ENCODE measurements at regions not wholly inside any gene's neighbourhood (a gene's known extent, or its start where the extent isn't known, plus 50 kb on each side); places are given as distances from the start of the nearest gene placed in this dataset.

DNA sequence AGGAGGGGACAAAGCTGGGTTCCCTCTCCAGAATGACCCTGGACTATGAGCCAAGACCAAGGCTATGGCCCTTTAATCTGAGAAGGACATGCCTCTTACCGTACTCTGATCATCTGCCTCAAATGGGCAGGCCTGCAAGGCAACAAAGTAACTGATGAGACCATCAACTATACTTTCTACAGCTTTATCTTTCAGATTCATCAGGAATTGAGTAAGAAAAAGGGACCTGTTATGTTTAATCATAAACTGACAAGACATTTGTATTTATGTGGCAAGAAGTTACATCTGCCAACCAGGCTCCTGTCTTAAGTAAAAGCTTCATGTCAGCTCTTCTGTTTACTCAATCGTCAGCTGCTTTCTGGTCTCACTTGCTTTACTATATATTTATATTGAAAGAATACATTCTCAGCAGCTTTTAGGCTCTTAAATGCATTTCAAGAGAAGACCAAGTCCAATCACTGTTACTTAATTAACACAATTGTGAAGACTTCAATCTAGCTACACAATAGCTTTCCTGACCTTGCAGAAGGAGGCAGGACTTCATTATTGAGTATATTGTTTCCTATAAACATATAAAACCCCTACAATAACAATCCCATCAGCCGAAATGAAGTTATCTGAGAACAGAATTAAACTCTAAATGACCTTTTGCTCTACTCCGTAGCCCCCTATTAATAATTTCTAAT, 163.8 kb downstream of the ETAA1 start:
- Mint-ChIP-seq H3K9me3 (peaks cover 0 to 5% of the 10 kb centered on the region in 2 donors), H3K27ac (no peak overlapping the region), H3K36me3 (no peaks in the 10 kb centered on the region)
- DNase-seq (ENCODE audit: low spot score in 2 of 2) (no peak), ATAC-seq (no peak)

DNA sequence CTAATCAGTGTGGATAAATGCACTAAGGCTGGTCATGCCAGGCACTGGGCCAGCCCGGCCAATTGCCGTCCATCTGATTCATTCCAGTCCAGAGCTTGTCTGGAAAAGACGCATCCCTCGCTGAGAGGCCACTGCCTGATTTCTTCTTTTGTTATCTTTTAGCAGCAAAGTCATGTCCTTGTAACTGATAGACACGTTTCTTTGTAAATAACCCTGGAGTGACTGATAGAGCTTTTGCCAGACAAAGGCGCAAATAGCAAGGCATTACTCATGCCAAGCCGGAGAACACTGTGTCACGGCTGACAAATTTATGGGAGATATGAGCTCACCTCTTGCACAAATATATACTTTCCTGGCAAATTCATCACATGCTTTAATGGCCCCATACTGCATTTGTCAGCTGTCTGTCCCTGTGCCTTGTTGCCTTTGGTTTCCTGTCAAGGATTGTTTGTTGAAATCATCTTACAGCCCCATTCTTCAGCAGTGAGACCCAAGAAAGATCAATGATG, 164.4 kb downstream of the ETAA1 start:
- no peak for DNase-seq (ENCODE audit: low spot score in 2 of 2)
- no peak overlapping the region for H3K27ac Mint-ChIP-seq
- H3K9me3 Mint-ChIP-seq, result peaks cover 1 to 5% of the 10 kb centered on the region in 2 donors
- no peaks in the 10 kb centered on the region for H3K36me3 Mint-ChIP-seq
- ATAC-seq, result no peak

DNA sequence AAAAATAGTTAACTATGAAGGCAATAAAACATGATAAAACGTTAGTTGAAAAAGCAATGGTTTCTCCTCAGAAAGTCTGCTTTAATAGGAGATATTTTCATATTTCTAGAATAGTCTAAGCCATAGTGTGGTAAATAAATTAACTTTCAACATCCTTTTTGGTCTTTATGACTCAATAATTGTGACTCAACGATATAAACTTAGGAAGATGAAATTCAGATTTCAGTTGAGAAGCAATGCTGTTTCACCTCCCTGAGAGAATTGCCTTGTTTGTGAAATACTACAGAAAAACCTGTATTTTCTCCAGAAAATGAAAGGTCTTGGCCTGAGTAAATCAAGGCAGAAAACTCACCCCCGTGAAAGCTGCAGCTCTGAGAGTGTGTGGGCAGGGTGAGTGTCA, 166.9 kb downstream of the ETAA1 start:
- Mint-ChIP-seq H3K27ac (no peak overlapping the region), H3K9me3 (peaks cover 10 to 12% of the 10 kb centered on the region in 2 donors), H3K36me3 (no peaks in the 10 kb centered on the region)
- no peak for ATAC-seq
- DNase-seq (ENCODE audit: low spot score in 2 of 2), result no peak

DNA sequence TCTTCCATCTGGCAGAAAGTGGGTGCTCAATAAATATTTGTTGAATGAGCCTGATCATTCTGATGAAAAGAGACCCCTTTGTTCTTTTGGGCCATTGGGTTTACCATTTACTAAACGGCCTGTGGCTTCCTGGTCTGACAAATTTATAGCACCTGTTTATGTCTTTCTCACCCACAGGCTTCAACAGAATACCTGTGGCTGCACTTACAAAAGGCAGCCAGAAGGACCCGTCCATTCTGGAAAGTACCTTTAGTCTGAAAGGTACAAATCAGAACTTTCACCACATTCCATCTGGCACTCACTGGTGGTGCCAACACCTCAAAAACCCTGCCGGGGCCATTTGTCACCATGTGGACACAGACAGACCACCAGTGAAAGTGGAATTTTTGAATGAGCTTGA, 167.5 kb downstream of the ETAA1 start:
- no peak for DNase-seq (ENCODE audit: low spot score in 2 of 2)
- Mint-ChIP-seq H3K36me3 (no peaks in the 10 kb centered on the region), H3K27ac (no peak overlapping the region), H3K9me3 (peaks cover 10 to 12% of the 10 kb centered on the region in 2 donors)
- no peak for ATAC-seq

DNA sequence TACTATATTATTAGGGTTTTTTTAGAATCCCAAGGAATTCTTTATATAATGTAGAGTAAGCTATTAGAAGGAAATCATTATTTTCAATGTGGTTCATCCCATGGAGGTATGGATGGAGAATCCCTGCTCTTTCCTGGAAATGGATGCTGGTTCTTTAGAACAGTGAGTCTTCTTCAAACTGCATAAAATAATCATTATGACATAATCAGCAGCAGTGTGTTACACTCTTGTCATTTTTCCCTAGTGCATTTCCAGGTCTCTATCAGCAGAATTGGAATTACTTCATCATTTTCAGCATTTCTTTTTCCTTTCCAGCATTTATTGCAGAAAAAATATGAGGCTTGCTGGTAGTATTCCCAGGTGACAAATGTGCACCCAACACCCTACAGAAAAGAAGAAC, 168.1 kb downstream of the ETAA1 start:
- H3K36me3 Mint-ChIP-seq, result no peaks in the 10 kb centered on the region
- ATAC-seq (no peak), DNase-seq (ENCODE audit: low spot score in 2 of 2) (no peak)
- no peak overlapping the region for H3K27ac Mint-ChIP-seq
- H3K9me3 Mint-ChIP-seq, result peaks cover 10 to 12% of the 10 kb centered on the region in 2 donors

DNA sequence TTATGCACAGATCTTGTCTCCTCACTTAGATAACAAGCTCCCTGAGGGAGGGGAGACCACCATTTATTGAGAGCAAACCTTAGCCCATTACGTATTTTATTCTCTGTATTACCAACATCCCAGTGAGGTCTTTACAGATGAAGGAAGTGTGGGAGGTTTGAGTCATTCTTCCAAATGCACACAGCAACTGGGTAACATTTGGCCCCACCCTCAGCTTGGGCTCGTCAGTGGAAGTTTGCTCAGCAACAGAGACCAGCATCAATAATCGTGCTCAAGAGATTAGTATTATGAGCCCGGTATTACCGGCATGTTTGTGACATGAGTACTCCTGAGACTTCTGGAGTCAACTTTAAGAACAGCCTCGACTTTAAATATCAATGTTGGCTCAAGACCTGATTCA, 168.6 kb downstream of the ETAA1 start:
- DNase-seq (ENCODE audit: low spot score in 2 of 2) (no peak), ATAC-seq (no peak)
- Mint-ChIP-seq H3K36me3 (no peaks in the 10 kb centered on the region), H3K9me3 (peaks cover 10 to 12% of the 10 kb centered on the region in 2 donors), H3K27ac (no peak overlapping the region)

DNA sequence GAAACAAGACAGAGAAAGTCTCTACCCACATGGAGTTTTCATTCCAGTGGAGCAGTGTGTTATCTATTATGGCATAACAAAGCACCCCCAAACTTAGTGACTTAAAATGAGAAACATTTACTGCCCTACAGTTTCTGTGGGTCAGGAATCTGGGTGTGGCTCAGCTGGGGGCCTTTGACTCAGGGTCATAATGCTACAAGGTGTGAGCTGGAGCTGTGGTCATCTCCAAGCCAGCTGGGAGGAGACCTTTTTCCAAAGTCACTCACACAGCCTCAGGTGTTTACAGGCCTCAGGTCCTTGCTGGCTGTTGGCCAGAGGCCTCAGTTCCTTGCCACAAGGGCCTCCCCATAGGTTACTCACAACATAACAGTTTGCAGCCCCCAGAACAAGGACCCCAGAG, 169.2 kb downstream of the ETAA1 start:
- Mint-ChIP-seq H3K27ac (no peak overlapping the region), H3K36me3 (no peaks in the 10 kb centered on the region), H3K9me3 (peaks cover 10 to 12% of the 10 kb centered on the region in 2 donors)
- DNase-seq (ENCODE audit: low spot score in 2 of 2), result no peak
- ATAC-seq, result no peak

DNA sequence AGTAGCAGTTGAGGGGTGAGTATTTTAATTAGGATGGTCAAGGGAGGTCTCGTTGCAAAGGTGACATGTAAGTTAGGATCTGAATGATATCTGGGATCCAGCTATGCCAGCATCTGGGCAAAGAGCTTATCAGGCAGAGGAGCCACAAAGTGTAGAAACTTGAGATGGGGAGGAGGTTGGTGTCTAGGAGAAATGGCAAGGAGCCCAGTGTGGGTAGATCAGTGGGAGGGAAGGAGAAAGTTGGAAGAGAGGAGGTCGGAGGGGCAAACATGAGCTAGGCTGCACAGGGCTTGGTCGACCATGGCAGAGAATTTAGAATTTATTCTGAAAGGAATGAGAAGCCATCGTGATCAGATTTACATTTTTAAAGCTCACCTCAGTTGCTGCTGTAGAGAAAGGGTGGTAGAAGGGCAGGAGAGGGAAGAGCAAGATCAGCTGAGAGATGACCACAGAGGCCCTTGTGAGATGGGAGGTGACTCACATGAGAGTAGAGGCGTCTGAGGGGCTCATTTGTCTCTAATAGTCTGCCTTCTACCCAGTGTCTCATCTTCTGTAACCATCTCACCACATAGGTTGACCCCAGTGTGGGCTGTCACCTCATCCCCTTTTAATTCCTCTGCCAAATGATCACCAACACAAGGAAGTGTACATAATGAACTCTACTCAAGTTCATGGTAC, 170.0 kb downstream of the ETAA1 start:
- no peak for DNase-seq (ENCODE audit: low spot score in 2 of 2)
- ATAC-seq, result no peak
- Mint-ChIP-seq H3K9me3 (peaks cover 10 to 12% of the 10 kb centered on the region in 2 donors), H3K27ac (no peak overlapping the region), H3K36me3 (no peaks in the 10 kb centered on the region)

DNA sequence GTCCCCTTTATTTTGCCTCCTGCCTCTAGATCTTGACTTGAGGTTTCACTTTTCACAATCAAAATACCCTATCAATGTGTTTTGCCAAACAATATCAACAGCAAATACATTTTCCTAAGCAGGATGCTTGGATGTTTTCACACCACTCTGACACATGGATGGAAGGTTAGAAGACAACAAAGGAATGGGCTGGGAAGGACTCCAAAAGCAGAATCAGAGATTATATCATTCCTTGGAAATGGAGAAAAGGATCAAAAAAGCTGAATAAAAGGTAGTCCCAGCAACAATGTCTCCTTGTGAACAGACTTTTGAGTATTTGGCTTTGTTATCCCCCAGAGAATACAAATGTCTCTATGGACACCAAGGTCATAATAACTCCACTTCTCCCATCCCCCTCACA, 170.8 kb downstream of the ETAA1 start:
- DNase-seq (ENCODE audit: low spot score in 2 of 2) (no peak), ATAC-seq (no peak)
- H3K36me3 Mint-ChIP-seq, result no peaks in the 10 kb centered on the region
- no peak overlapping the region for H3K27ac Mint-ChIP-seq
- peaks cover 9 to 10% of the 10 kb centered on the region in 2 donors for H3K9me3 Mint-ChIP-seq

DNA sequence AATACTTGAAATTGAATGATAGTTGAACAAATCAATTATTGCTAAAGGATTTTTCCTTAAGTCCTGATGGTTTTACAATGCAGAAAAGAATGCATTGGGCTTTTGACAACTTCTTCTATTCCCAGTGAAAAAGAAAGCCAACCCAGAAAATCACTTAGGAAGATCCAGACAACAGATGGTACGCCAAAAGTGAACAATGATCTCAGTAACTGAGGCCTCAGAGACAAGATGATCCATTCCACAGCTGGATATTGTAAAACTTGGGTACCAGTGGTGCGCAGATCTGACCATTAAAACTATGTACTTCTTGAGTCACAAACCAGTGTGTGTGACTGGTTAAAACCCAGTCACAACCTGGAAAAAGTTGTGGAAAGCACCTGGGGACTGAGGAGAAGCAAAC, 173.5 kb downstream of the ETAA1 start:
- peaks cover 8 to 10% of the 10 kb centered on the region in 2 donors for H3K9me3 Mint-ChIP-seq
- no peaks in the 10 kb centered on the region for H3K36me3 Mint-ChIP-seq
- ATAC-seq, result no peak
- no peak for DNase-seq (ENCODE audit: low spot score in 2 of 2)
- no peak overlapping the region for H3K27ac Mint-ChIP-seq

DNA sequence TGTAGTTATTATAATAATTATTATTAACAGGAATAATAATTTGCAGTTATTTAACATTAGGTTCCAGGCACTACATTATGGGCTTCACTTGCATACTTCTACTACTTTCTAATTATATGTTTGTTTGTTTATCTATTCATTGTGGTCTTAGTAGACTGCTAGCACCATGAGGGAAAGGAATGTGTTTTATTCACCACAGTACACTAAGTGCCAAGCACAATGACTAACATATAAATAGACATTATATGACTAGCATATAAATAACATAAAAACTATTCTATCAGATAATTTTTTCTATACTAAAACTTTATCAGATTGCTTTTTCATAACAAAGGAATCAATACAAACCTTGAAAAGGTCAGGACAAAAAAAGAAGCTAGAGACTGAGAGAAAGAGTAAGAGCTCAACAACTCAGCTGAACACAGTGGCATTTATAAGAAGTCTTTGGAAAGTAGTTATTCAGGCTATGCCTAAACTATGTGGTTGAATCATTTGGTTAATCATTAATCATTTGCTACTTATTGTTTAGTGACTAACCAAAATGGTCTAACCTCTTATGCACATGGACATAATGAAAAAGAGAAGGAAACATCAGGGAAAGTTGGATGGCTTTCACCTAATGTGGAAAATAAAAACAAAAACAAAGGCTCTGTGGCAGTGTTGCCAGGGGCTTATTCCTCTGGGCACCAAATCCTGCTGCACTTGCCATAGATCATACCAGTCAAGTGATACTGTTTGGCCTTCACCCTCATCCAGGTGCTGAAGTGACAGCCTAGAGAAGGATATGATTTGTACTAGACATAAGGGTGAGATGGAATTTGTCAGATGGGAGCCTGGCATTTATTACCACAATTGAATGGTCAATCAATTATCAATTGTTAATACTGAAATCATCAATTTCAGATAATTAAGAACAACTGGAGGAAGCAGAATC, 174.9 kb downstream of the ETAA1 start:
- no peaks in the 10 kb centered on the region for H3K36me3 Mint-ChIP-seq
- H3K27ac Mint-ChIP-seq, result no peak overlapping the region
- peaks cover 3 to 6% of the 10 kb centered on the region in 2 donors for H3K9me3 Mint-ChIP-seq
- DNase-seq (ENCODE audit: low spot score in 2 of 2) (no peak), ATAC-seq (no peak)

DNA sequence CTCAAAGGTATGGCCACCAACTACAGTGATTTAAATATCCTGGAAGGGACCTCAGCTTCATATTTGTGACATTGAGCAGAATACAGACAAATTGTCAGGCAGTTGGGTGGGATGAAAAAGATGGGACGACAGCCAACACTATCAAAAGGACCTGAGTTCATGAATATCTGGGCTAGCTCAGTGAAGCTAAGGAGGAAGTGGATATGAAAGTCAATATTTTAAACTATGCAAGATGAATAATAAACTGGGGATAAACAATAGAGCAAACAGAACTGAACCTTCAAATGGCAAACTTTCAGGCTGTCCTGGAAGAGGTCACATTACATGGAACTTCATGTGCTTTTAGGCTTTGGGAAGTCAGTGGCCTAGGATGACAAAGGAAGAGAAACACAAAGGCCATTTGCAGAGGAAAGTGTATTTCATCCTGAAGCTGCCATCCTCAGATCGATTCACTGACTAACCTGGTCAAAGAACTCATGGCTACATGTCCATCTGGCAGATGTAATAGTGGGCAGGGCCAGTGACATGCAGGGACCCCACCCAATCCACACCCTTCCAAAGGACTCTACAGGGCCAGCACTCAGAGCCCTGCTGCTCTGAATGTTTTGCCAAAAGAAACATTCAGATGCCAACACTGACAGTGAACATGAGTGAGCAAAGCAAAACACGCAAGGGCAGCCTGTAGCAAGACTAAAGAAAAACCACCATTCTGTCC, 175.7 kb downstream of the ETAA1 start:
- H3K9me3 Mint-ChIP-seq, result peaks cover 3 to 5% of the 10 kb centered on the region in 2 donors
- H3K27ac Mint-ChIP-seq, result no peak overlapping the region
- DNase-seq (ENCODE audit: low spot score in 2 of 2) (no peak), ATAC-seq (no peak)
- no peaks in the 10 kb centered on the region for H3K36me3 Mint-ChIP-seq

DNA sequence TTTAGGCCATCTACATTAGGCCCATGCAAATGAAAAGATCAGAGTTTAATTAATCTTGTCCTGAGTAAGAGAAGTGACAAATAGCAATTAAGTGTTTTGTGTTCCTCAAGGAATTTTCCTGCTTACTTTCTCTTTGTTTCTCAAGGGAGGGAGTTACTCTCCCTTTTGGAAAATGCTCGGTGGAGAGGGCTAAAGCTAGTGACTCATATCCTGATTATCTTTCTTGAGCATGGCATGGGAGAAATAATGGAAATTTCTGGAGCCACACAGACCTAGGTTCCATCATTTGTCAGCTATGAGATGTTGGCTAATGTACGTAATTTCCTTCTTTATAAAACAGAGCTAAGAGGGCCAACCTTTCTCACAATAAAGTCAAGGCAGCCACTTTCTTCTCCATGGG, 177.1 kb downstream of the ETAA1 start:
- H3K9me3 Mint-ChIP-seq, result peaks cover 0 to 5% of the 10 kb centered on the region in 2 donors
- no peak overlapping the region for H3K27ac Mint-ChIP-seq
- H3K36me3 Mint-ChIP-seq, result no peaks in the 10 kb centered on the region
- no peak for DNase-seq (ENCODE audit: low spot score in 2 of 2)
- no peak for ATAC-seq

DNA sequence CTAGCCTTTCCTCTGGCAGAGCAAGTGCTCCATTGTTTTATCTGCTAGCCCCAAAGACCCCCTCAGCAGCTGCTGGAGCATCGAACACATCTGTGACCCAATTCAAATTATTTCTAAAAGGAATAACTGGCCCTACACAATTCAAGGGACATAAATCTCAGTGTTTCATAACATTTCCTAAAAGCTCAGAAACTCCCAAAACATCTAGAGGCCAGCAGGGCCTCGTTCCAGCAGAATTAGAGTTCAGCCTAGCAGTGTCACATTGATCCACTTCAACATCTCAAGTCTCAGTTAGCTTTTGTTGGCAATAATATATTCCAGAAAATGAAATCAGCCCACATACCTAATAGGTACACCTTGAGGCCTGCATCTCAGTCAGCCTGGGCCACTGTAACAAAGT, 179.1 kb downstream of the ETAA1 start:
- DNase-seq (ENCODE audit: low spot score in 2 of 2), result no peak
- Mint-ChIP-seq H3K27ac (no peak overlapping the region), H3K36me3 (no peaks in the 10 kb centered on the region), H3K9me3 (peaks cover 0 to 5% of the 10 kb centered on the region in 2 donors)
- ATAC-seq, result no peak

DNA sequence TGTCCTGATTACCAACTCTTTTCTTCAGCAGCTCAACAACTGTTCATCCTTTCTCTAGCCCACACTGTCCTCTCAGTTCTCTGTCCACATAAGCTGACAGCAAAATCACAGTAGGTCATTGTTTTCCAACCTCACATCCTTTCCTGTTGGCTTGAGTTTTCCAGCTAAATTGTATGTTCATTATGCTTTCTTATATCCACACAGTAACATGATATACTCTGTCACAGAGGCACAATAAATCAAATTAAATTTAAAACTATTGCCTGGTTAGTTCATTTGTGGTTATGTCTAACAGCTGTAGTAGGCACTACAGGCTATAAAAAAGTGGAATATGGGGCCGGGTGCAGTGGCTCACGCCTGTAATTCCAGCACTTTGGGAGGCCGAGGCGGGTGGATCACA, 179.9 kb downstream of the ETAA1 start:
- no peak for DNase-seq (ENCODE audit: low spot score in 2 of 2)
- Mint-ChIP-seq H3K9me3 (peaks cover 5 to 9% of the 10 kb centered on the region in 2 donors), H3K27ac (no peak overlapping the region), H3K36me3 (peaks cover 0 to 5% of the 10 kb centered on the region in 2 donors)
- ATAC-seq, result no peak

DNA sequence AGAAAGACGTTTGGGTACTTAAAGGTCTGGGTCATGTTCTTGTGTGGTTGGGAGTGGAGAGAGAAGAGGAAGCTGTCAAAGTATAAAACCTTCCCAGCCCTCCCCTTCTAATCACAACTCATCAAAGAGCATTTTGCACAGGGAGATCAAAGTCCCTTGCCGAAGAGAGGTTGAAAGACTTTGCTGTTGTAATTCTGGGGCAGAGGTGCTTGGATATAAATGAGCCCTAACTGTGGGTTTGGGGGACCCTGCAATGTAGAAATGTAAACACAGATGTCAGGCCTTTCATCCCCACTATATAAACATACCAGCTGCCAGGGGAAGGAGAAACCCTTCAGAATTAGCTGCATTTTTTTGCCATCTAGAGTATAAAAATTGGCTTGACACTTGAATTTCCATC, 182.1 kb downstream of the ETAA1 start:
- DNase-seq (ENCODE audit: low spot score in 2 of 2) (no peak), ATAC-seq (no peak)
- Mint-ChIP-seq H3K27ac (no peak overlapping the region), H3K9me3 (peaks cover 9 to 13% of the 10 kb centered on the region in 2 donors), H3K36me3 (peaks cover 0 to 5% of the 10 kb centered on the region in 2 donors)

Measured in activated naive CD4-positive, alpha-beta T cell treated with anti-CD3 and anti-CD28 coated beads, Interleukin-2, amount 50 U/mL, for 72 hours (primary cell).